ENCODE measurements at regions not wholly inside any gene's neighbourhood (a gene's known extent, or its start where the extent isn't known, plus 50 kb on each side); places are given as distances from the start of the nearest gene placed in this dataset.

GRCh38 chr5:96157841-96158291 is 196.2 kb upstream of the ELL2 start:
- no peak for DNase-seq

DNA sequence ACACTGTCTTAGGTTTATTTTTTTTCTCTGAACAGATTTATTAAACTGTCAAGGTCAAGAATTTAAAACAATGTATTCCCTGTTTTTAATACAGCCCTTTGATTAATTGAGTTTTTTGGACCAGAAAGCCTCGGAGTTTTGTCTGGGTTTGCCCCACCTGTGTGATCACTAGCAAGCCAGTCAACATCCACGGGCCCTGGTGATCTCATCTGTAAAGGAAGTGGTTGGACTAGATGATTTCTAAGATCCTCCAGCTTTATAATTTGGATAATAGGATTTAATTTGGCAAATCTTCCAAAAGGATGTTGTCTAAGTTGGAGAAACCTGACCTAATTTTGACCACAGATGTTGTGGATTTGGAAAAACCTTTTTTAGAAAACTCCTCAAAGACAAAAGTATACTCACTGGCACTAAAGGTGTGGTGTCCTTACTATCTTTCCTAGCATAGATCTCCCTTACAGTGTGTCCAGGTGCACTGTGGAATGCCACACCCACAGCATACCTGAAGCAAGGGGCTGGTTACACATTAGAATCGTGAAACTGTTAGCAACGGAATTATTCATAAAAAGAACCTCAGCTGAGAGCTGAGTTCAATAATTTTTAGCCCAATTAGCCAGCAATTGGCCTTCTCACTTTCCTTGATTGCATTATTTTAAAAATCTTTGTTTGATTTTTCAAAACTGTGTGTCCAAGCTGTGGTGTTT is 195.6 kb upstream of the ELL2 start:
- no peak for DNase-seq

- DNase-seq, result no peak
These were observed 193.5 kb upstream of the ELL2 start for GRCh38 chr5:96155147-96155546.

DNA sequence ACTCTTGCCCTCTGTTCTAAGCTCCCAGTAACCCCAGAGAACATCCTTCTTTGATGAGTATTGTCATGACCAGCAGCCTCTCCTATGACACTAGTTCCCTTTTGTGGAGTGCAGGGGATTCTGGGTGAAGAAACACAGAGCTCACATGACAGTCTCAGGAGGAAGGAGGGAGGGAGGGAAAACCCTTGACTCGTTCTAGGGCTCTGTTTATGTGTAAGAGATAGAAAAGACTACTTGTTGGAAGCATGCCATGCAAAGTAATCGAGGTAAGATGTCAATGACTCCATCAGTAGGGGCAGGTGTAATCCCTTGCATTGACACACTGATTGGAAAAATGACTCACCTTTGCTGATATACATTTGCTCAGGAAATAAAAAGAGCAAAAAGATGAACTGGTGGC is 190.2 kb upstream of the ELL2 start:
- no peak for DNase-seq

DNA sequence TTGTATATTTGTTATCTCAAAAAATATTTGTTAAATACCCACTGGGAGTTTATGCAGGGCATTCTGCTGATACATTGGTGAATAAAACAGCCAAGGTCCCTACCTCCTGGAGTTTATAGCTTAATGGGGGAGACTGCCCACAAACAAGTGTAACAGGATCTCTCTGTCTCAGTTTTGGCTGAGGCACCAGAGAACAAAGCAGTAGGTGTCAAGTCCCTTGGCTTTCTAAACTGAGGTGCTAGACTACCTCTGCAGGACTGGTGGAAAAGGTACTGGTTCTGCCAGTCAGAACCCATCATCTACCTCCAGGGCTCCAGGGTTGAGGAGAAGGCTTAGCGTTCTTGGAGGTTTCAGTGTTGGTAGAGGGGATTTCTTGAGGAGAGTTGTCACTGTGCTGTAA is 188.4 kb upstream of the ELL2 start:
- no peak for DNase-seq

DNA sequence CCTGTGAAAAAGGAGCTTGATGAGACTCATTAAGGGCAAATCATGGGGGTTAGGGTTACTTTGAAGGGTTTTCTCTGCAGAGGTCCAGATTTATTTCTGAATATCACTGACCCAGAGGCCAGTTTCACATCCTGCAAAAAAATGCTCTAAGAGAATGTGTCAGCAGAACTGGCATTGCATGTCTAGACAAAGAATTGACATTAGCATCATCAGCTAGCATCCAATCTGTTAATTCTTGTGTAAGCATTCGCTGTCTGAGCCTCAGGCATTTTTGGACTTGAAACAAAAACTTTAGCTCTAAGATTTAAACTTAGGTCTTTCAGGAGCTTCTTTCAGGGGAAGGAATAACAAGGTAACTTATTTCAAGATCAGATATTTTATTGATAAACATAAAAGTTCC is 187.9 kb upstream of the ELL2 start:
- no peak for DNase-seq

DNA sequence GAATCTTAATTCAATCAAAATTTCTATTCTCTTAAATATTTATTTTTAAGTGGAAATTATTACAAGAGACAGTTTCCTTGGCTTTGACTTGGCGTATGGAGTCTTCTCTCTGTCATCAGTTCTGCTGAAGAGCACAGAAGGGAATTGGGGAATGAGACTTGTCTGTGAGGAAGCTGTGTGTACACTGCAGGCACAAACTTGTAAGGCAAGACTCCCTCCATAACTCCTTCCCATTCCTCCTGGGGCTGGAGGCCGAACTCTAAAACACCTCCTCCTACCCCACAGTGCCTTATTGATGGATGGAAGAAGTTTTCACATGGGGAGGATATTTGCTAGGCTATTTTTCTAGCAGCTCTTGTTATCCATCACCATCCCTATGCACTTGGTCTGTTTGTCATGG is 187.4 kb upstream of the ELL2 start:
- DNase-seq, result no peak

- no peak for DNase-seq
These were observed 186.7 kb upstream of the ELL2 start for GRCh38 chr5:96148376-96148775.

GRCh38 chr5:96147866-96148265 is 186.2 kb upstream of the ELL2 start:
- no peak for DNase-seq

GRCh38 chr5:96146675-96147074 is 185.0 kb upstream of the ELL2 start:
- no peak for DNase-seq

GRCh38 chr5:96144289-96144688 is 182.6 kb upstream of the ELL2 start:
- no peak for DNase-seq

DNA sequence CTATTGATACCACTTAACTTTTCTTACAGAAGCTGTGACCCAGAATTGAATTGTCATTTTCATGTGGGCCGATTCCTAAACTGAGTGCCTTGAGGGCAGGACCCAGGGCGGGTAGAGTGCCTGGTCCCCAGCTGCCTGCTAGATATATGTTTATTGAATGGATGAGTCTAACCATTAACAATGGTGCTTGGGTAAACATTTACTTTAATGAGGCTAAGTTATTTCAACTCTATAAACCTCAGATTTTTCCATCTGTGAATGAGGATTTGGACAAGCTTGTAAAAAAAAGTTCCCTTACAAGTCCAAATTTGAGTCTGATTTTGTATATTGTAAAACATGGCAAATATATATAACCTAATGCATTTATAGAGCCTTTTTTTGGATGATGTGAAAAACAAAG is 181.8 kb upstream of the ELL2 start:
- no peak for DNase-seq

DNA sequence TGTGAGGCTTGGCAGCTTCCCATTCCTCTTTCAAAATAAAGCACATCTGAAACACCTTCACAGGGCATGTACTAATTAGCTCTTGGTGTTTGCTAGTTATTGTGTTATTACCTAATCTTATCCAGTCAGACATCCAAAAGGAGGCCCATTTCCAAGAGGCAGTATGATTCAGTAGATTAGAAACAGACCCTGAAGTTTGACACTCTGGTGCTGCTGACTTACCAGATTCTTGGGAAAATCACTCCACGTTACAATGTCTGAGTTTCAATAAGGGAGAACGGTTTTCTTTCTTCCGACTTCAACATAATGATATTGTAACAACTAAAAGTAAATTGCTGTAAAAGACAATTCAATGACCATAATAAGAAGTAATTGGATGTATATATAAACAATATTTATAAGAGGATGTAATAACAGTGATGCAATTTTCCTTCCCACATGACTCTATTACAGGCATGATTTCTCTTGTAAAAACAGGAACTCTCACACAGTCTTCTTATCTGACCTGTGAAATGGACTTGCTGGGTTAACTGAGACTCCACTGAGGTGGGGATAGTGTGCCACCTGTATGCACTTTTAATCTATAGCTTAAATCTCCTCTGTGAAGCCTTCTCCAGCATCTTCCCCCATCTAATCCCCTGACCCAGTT is 181.3 kb upstream of the ELL2 start:
- no peak for DNase-seq

DNA sequence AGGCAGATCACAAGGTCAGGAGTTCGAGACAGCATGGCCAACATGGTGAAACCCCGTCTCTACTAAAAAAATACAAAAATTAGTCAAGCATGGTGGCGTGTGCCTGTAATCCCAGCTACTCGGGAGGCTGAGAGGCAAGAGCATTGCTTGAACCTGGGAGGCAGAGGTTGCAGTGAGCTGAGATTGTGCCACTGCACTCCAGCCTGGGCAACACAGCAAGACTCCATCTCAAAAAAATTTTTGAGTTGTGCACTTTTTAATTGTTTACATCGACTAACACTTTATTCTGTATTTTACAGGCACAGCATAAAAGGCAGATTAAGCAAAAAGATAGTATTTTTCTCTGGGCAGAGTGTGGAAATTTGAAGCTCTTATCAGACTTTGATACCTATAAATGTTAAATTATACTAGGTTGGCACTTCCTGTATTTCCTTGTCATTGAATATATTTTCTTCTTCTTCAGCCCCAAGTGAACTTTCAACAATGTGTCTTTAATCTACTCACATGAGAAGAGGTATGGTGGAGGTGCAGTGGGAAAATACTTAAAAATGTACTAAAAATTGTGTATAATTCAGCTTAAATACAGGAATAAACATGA is 180.6 kb upstream of the ELL2 start:
- DNase-seq, result no peak

- no peak for DNase-seq
These were observed 180.1 kb upstream of the ELL2 start for GRCh38 chr5:96141749-96142148.

GRCh38 chr5:96140496-96140895 is 178.8 kb upstream of the ELL2 start:
- DNase-seq, result no peak

- DNase-seq, result no peak
These were observed 178.4 kb upstream of the ELL2 start for GRCh38 chr5:96140084-96140483.

DNA sequence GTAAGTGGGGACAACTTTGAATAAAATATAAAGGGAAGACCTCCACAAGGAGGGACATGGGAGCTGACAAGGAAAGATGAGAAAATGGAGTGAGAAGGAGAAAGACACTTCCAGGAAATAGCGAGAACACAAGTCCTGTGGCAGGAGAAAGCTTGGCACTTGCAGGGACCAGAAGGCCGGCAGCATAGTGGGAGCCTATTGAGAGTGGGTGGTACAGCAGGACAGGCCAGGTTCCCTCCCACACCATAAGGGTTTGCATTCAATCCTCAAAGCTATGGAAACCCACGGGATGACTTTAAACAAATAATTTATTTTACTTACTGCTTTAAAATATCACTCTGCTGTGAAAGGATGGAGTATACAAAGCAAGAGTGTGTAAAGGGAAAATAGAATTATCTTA is 173.2 kb upstream of the ELL2 start:
- DNase-seq, result no peak

- DNase-seq, result no peak
These were observed 171.9 kb upstream of the ELL2 start for GRCh38 chr5:96133341-96134079.

- DNase-seq, result no peak
These were observed 167.6 kb upstream of the ELL2 start for GRCh38 chr5:96129276-96129675.

DNA sequence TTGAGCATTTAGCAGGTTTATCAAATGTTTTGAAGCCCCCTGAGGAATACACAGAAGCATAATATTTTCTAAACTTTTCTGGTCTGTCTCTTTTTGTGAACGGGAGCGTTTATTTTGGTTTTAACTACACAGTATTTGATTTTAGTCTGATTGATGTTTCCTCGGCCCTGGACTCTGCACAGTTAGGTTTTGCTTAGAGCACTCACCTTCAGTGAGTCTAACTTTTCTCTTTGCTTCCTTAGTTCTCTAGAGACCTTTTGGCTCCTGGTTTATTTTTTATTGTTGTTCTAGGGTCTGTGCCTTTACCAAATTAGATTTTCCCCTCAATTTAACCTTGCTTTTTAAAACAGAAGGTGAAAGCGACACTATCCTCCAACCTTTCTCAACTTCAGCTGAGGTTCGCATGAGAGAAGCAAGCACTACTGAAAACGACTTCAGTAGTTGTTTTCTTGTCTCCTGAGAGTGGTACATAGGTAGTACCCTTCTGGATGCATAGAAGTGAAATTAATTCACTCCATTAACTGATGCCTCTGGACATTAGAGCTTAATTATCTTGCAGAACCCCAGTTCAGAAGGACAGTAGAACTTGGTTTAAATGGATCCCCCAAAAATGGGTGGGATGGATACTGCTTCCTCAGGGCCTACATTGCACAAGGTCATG is 166.7 kb upstream of the ELL2 start:
- no peak for DNase-seq

GRCh38 chr5:96127538-96127937 is 165.9 kb upstream of the ELL2 start:
- no peak for DNase-seq

- DNase-seq, result no peak
These were observed 163.7 kb upstream of the ELL2 start for GRCh38 chr5:96125231-96125891.
